ENCODE measurements at regions not wholly inside any gene's neighbourhood (a gene's known extent, or its start where the extent isn't known, plus 50 kb on each side); places are given as distances from the start of the nearest gene placed in this dataset.

DNA sequence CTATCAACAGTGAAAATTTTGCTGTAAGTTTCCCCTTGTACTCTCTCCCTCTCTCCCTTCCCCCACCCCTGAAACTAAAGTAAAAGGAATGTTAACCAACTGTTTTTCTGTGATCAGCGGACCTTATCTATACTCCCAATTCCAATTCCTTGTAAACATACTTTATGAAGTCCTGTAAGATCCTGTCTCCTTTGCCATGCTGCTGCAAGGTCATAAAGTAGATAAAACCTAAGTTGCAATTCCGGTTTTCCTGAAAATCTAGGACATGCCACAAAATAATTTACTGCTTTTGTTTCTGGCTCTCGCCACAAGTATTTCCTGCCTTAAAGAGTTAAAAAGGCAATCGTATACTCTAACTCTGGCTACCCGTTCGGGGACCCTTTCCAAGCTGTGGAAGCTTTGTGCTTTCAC, 1469.0 kb downstream of the LRRC4C start:
- no peaks in the 10 kb centered on the region for H3K79me2 ChIP-seq (ENCODE audit: insufficient read depth, low read length)
- no peaks in the 10 kb centered on the region for H3K36me3 ChIP-seq (ENCODE audit: insufficient read depth, low read length)
- H3K27me3 ChIP-seq (ENCODE audit: insufficient read depth, low read length): no peaks in the 10 kb centered on the region
- H2AFZ ChIP-seq (ENCODE audit: low read length): no peak overlapping the region
- H3K4me2 ChIP-seq (ENCODE audit: insufficient read depth, low read length): no peak overlapping the region
- H3K4me1 ChIP-seq (ENCODE audit: insufficient read depth, low read length): no peaks in the 10 kb centered on the region
- DNase-seq (ENCODE audit: insufficient read length, low spot score, missing footprints): no peak
- no peaks in the 10 kb centered on the region for H4K20me1 ChIP-seq (ENCODE audit: insufficient read depth, low read length)
- no peaks in the 10 kb centered on the region for H3K9me3 ChIP-seq (ENCODE audit: low read depth, low read length)
- H3K4me3 ChIP-seq (ENCODE audit: insufficient read depth, low read length): no peak overlapping the region
- TF ChIP-seq, protein P1, sequence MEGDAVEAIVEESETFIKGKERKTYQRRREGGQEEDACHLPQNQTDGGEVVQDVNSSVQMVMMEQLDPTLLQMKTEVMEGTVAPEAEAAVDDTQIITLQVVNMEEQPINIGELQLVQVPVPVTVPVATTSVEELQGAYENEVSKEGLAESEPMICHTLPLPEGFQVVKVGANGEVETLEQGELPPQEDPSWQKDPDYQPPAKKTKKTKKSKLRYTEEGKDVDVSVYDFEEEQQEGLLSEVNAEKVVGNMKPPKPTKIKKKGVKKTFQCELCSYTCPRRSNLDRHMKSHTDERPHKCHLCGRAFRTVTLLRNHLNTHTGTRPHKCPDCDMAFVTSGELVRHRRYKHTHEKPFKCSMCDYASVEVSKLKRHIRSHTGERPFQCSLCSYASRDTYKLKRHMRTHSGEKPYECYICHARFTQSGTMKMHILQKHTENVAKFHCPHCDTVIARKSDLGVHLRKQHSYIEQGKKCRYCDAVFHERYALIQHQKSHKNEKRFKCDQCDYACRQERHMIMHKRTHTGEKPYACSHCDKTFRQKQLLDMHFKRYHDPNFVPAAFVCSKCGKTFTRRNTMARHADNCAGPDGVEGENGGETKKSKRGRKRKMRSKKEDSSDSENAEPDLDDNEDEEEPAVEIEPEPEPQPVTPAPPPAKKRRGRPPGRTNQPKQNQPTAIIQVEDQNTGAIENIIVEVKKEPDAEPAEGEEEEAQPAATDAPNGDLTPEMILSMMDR (IDR thresholded peaks at IDR 0.05; ENCODE audit: extremely low read depth, low read depth, low read length): no peak
- H3K27ac ChIP-seq (ENCODE audit: low read depth, low read length): no peak overlapping the region

DNA sequence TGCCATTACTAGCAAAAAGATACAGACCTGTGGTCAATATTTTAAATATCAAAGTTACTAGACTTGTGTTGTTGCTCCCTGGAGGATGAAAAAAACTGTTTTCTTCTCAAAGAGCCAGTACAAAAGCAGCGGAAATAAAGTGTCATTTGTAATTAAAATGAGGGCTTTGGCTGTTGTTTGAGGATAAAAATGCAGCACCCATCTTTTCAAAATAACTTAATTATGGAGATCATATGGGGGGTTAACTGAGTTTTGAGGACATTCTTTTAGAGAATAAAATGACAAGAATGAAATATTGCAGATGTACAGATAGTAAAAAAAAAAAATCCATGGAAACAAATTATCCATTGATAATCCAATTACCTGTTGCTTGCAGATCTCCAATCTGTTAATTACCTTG, 1484.4 kb downstream of the LRRC4C start:
- H3K4me2 ChIP-seq (ENCODE audit: insufficient read depth, low read length): no peak overlapping the region
- H3K9me3 ChIP-seq (ENCODE audit: low read depth, low read length): no peaks in the 10 kb centered on the region
- no peaks in the 10 kb centered on the region for H3K4me1 ChIP-seq (ENCODE audit: insufficient read depth, low read length)
- no peaks in the 10 kb centered on the region for H4K20me1 ChIP-seq (ENCODE audit: insufficient read depth, low read length)
- H3K79me2 ChIP-seq (ENCODE audit: insufficient read depth, low read length): no peaks in the 10 kb centered on the region
- TF ChIP-seq, protein P1 (IDR thresholded peaks at IDR 0.05; ENCODE audit: extremely low read depth, low read depth, low read length): no peak
- no peak overlapping the region for H2AFZ ChIP-seq (ENCODE audit: low read length)
- H3K27ac ChIP-seq (ENCODE audit: low read depth, low read length): no peak overlapping the region
- H3K4me3 ChIP-seq (ENCODE audit: insufficient read depth, low read length): no peak overlapping the region
- no peaks in the 10 kb centered on the region for H3K36me3 ChIP-seq (ENCODE audit: insufficient read depth, low read length)
- H3K27me3 ChIP-seq (ENCODE audit: insufficient read depth, low read length): no peaks in the 10 kb centered on the region
- no peak for DNase-seq (ENCODE audit: insufficient read length, low spot score, missing footprints)

DNA sequence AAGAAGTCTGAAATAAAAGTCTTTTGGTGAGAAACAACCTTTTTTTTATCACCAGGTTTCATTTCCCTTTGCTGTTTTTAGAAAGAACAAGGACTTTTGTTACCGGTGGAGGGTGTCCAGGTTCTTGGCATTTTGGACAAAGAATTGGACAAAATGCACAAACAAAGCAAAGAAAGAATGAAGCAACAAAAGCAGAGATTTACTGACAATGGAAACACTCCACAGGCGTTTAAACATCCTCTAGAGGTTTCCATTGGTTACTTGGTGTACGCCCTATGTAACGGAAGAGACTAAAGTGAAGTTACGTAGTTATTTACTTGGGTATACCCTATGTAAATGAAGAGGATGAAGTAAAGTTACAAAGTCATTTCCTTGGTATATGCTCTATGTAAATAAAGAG, 1487.0 kb downstream of the LRRC4C start:
- no peak for DNase-seq (ENCODE audit: insufficient read length, low spot score, missing footprints)
- Histone ChIP-seq H3K79me2 (ENCODE audit: insufficient read depth, low read length) (no peaks in the 10 kb centered on the region), H3K36me3 (ENCODE audit: insufficient read depth, low read length) (no peaks in the 10 kb centered on the region), H2AFZ (ENCODE audit: low read length) (no peak overlapping the region), H3K4me1 (ENCODE audit: insufficient read depth, low read length) (no peaks in the 10 kb centered on the region), H3K4me3 (ENCODE audit: insufficient read depth, low read length) (no peak overlapping the region), H3K4me2 (ENCODE audit: insufficient read depth, low read length) (no peak overlapping the region), H3K27ac (ENCODE audit: low read depth, low read length) (no peak overlapping the region), H3K9me3 (ENCODE audit: low read depth, low read length) (peaks cover 4% of the 10 kb centered on the region), H4K20me1 (ENCODE audit: insufficient read depth, low read length) (no peaks in the 10 kb centered on the region), H3K27me3 (ENCODE audit: insufficient read depth, low read length) (no peaks in the 10 kb centered on the region)
- TF ChIP-seq, protein P1 (IDR thresholded peaks at IDR 0.05; ENCODE audit: extremely low read depth, low read depth, low read length): no peak

DNA sequence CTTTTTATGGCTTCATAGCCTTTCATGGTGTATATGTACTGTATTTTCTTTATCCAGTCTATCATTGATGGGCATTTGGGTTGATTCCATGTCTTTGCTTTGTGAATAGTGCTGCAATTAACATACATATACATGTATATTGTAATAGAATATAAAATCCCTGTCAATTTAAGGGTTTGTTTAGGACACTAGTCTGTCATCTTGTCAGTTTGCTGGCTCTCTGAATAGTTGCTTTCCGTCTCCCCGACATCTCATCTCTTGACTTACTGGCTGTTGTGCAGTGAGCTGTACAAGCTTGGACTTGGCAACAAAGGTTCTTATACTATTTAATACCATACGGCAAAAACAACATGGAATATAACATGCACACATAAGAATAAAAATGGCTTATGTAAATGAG, 1487.5 kb downstream of the LRRC4C start:
- no peaks in the 10 kb centered on the region for H3K4me1 ChIP-seq (ENCODE audit: insufficient read depth, low read length)
- no peak overlapping the region for H3K4me2 ChIP-seq (ENCODE audit: insufficient read depth, low read length)
- TF ChIP-seq, protein P1 (IDR thresholded peaks at IDR 0.05; ENCODE audit: extremely low read depth, low read depth, low read length): no peak
- no peak for DNase-seq (ENCODE audit: insufficient read length, low spot score, missing footprints)
- H3K4me3 ChIP-seq (ENCODE audit: insufficient read depth, low read length): no peak overlapping the region
- H3K9me3 ChIP-seq (ENCODE audit: low read depth, low read length): peaks cover 4% of the 10 kb centered on the region
- H3K27ac ChIP-seq (ENCODE audit: low read depth, low read length): no peak overlapping the region
- H3K27me3 ChIP-seq (ENCODE audit: insufficient read depth, low read length): no peaks in the 10 kb centered on the region
- H3K79me2 ChIP-seq (ENCODE audit: insufficient read depth, low read length): no peaks in the 10 kb centered on the region
- no peaks in the 10 kb centered on the region for H4K20me1 ChIP-seq (ENCODE audit: insufficient read depth, low read length)
- no peak overlapping the region for H2AFZ ChIP-seq (ENCODE audit: low read length)
- no peaks in the 10 kb centered on the region for H3K36me3 ChIP-seq (ENCODE audit: insufficient read depth, low read length)

Measured in osteoblast (primary cell).